Omental fat pad (tissue), 3 donors: ENCODE measurements at regions not wholly inside any gene's neighbourhood (a gene's known extent, or its start where the extent isn't known, plus 50 kb on each side); places are given as distances from the start of the nearest gene placed in this dataset.
"Not testable (repeated sequence)": the region's sequence is repeated elsewhere in the genome, so short reads cannot be mapped to it uniquely, and the experiment has no call there.

Source experiments
- ATAC-seq: fragments of 150-250 bp; one replicate; pipeline ENCODE4 v1.9.1; 2016; ENCODE audit warnings: mild to moderate bottlenecking, moderate library complexity; ENCODE audit not compliant: low FRiP score
- DNase-seq: peaks from one replicate; pipeline ENCODE4 v3.0.0-alpha.2; 2019; ENCODE audit warnings: low spot score
- CTCF ChIP-seq, 3 donors: fragments of 450-650 bp; IDR thresholded peaks; one replicate each; pipeline ENCODE4 v1.5.1; 2016 to 2017; ENCODE audit warnings: antibody characterized with exemption in 3 of 3, mild to moderate bottlenecking in 3 of 3, moderate library complexity in 2 of 3

- TF ChIP-seq CTCF (IDR thresholded peaks at IDR 0.05), result no peak
- no peak for DNase-seq
- no peak for ATAC-seq
These were observed 289.2 kb upstream of the SFSWAP start for GRCh38 chr12:131421509-131422186.

GRCh38 chr12:131422187-131422520, 288.7 kb upstream of the SFSWAP start:
- ATAC-seq, result no peak
- TF ChIP-seq CTCF (IDR thresholded peaks at IDR 0.05), result no peak
- no peak for DNase-seq

- DNase-seq (no peak), ATAC-seq (no peak)
- no peak for TF ChIP-seq CTCF (IDR thresholded peaks at IDR 0.05)
These were observed 288.1 kb upstream of the SFSWAP start for GRCh38 chr12:131422744-131423143.

GRCh38 chr12:131424270-131424669, 286.6 kb upstream of the SFSWAP start:
- ATAC-seq, result no peak
- no peak for TF ChIP-seq CTCF (IDR thresholded peaks at IDR 0.05)

GRCh38 chr12:131425112-131426075, 285.5 kb upstream of the SFSWAP start:
- TF ChIP-seq CTCF (IDR thresholded peaks at IDR 0.05), result no peak
- ATAC-seq (no peak), DNase-seq (no peak)

More at GRCh38 chr12:131424270-131424669, 286.6 kb upstream of the SFSWAP start:
- no peak for DNase-seq

- no peak for DNase-seq
- ATAC-seq, result no peak
- no peak for TF ChIP-seq CTCF (IDR thresholded peaks at IDR 0.05)
These were observed 282.7 kb upstream of the SFSWAP start for GRCh38 chr12:131428091-131428685.

GRCh38 chr12:131429221-131429620, 281.7 kb upstream of the SFSWAP start:
- ATAC-seq, result peak; percentile 75
- not testable (repeated sequence) for DNase-seq

GRCh38 chr12:131429697-131430096, 281.2 kb upstream of the SFSWAP start:
- not testable (repeated sequence) for DNase-seq, ATAC-seq
